Heart right ventricle (tissue), 16 donors: ENCODE measurements at regions not wholly inside any gene's neighbourhood (a gene's known extent, or its start where the extent isn't known, plus 50 kb on each side); places are given as distances from the start of the nearest gene placed in this dataset.

Source experiments
- ATAC-seq, 8 donors: fragments of 200-7000 bp; cut with Tn5 transposase; one replicate each; pipeline ENCODE4 v1.9.1; 2020; ENCODE audit warnings: mild to moderate bottlenecking in 8 of 8, moderate library complexity in 8 of 8, moderate number of reproducible peaks in 1 of 8
- DNase-seq, 2 donors: peaks; one replicate each; pipeline ENCODE4 v3.0.0-alpha.2; 2020
- H3K27ac ChIP-seq, 10 donors: fragments of 200-600 bp; sonication (generic) in 2 of 10; one replicate each; pipeline versions ENCODE4 v1.5.0 to v1.8.0; 2020 to 2022; ENCODE audit warnings: mild to moderate bottlenecking in 3 of 10
- H3K27me3 ChIP-seq, 7 donors: fragments of 200-600 bp; one replicate each; pipeline ENCODE4 v1.8.0; 2021 to 2022; ENCODE audit warnings: mild to moderate bottlenecking in 2 of 7
- H3K36me3 ChIP-seq, 9 donors: fragments of 200-600 bp; sonication (generic) in 1 of 9; one replicate each; pipeline versions ENCODE4 v1.5.0 to v1.8.0; 2020 to 2022; ENCODE audit warnings: mild to moderate bottlenecking in 2 of 9
- H3K4me1 ChIP-seq, 9 donors: fragments of 200-600 bp; sonication (generic) in 1 of 9; one replicate each; pipeline versions ENCODE4 v1.5.0 to v1.8.0; 2020 to 2022; ENCODE audit warnings: mild to moderate bottlenecking in 4 of 9
- H3K4me3 ChIP-seq, 10 donors: fragments of 200-600 bp; sonication (generic) in 2 of 10; one replicate each; pipeline versions ENCODE4 v1.5.0 to v1.8.0; 2020 to 2022; ENCODE audit warnings: mild to moderate bottlenecking in 7 of 10, moderate library complexity in 2 of 10
- H3K9me3 ChIP-seq, 11 donors: fragments of 200-600 bp in 10 of 11; sonication (generic) in 2 of 11; one replicate each; pipeline versions ENCODE4 v1.5.0 to v1.8.0; 2013 to 2022; ENCODE audit warnings: mild to moderate bottlenecking in 2 of 11, control low read depth in 1 of 11, moderate library complexity in 1 of 11
- WGBS, 2 donors: extraction: QIAGEN DNeasy Blood & Tissue Kit; methylation state at CpG; one replicate each; pipeline ENCODE4 v1.1.7; 2013; ENCODE audit warnings: inconsistent platforms in 1 of 2; 5-methylcytosine and 5-hydroxymethylcytosine counted together
- intact Hi-C, 10 donors: fragments of 100-400 bp; cut with DNase I; formaldehyde crosslinking; loops; one replicate each; pipeline versions ENCODE4 v1.11.1 to v1.14.2; 2022
- TF ChIP-seq, protein P1 (sequence below), 9 donors: fragments of 200-600 bp; sonication (generic) in 2 of 9; IDR thresholded peaks; one replicate each; pipeline versions ENCODE4 v1.5.0 to v1.8.0; 2021 to 2022; ENCODE audit warnings: antibody characterized with exemption in 9 of 9, mild to moderate bottlenecking in 5 of 9, moderate library complexity in 1 of 9
- donor health status: Arrhythmogenic right ventricular cardiomyopathy.
- donor health status: ischemic (EF 13 %, LVEDD 7.1; RV severe dilation, severe dysfunction).
- donor health status: healthy with polysubstance abuse.
- donor health status: DM: no; HTN: yes; CAD: no.
- donor health status: DM: no; HTN: no; CAD: no.
- donor health status: ischemic (EF 25% LVEDD 6.9; RV normal size, moderate dysfunction).
- donor health status: ischemic (EF 25% LVEDD 5.7; RV mildly dilated, moderate dysfunction).
- donor health status: healthy.
- donor health status: DM: yes; HTN: yes; CAD: no.
- donor health status: Ischemic cardiomyopathy.
- donor health status: ischemic (EF 35%, LVEDD 5.7; RV mildly dilated, moderate dysfunction).
- donor health status: nonischemic (EF 11% LVEDD 7.7; RV severe dilation, severe dysfunction).
- donor health status: DM: yes; HTN: yes; CAD: no.
- donor health status: PGD.
- donor health status: ischemic (EF 29% LVEDD 5.4; RV normal size, mild dysfunction).
- donor health status: nonischemic (EF 23%, LVEDD 6.1; RV moderate dilation, normal function).

DNA sequence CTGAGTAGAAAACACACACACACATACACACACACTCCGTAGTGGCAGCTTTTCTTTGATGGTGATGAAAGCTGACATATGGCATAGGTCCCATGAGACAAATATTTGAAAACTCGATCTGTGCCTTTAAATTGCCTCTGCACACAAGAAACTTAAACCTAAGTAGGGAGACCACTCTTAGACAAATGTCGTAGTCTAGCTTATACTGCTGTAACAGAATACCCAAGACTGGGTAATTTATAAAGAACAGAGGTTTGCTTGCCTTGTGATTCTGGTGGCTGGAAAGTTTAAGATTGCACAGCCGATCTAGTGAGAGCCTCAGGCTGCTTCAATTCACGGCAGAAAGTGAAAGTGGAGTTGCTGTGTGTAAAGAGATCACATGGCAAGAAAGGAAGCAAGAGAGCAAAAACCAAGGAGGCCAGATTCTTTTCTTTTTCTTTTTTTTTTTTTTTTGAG is 489.4 kb upstream of the SORCS1 start:
- Histone ChIP-seq H3K4me3 (peak overlapping the region in 7 of 10 donors; percentile 12 to 46 (median 39)), H3K27ac (peak overlapping the region in 2 of 10 donors; percentile 21 to 70), H3K36me3 (no peaks in the 10 kb centered on the region), H3K9me3 (no peaks in the 10 kb centered on the region), H3K27me3 (no peaks in the 10 kb centered on the region), H3K4me1 (peaks cover 0 to 9% (median 0%) of the 10 kb centered on the region in 9 donors)
- WGBS, 2 donors: 20 to 26% methylated on average over 5 of the region's 5 CpGs
- TF ChIP-seq, protein P1, sequence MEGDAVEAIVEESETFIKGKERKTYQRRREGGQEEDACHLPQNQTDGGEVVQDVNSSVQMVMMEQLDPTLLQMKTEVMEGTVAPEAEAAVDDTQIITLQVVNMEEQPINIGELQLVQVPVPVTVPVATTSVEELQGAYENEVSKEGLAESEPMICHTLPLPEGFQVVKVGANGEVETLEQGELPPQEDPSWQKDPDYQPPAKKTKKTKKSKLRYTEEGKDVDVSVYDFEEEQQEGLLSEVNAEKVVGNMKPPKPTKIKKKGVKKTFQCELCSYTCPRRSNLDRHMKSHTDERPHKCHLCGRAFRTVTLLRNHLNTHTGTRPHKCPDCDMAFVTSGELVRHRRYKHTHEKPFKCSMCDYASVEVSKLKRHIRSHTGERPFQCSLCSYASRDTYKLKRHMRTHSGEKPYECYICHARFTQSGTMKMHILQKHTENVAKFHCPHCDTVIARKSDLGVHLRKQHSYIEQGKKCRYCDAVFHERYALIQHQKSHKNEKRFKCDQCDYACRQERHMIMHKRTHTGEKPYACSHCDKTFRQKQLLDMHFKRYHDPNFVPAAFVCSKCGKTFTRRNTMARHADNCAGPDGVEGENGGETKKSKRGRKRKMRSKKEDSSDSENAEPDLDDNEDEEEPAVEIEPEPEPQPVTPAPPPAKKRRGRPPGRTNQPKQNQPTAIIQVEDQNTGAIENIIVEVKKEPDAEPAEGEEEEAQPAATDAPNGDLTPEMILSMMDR (IDR thresholded peaks at IDR 0.05): no peak
- DNase-seq (peak in 1 of 2 donors; percentile 9), ATAC-seq (peak in 7 of 8 donors; percentile 39 to 75 (median 50))
- intact Hi-C loops: no loop called here

DNA sequence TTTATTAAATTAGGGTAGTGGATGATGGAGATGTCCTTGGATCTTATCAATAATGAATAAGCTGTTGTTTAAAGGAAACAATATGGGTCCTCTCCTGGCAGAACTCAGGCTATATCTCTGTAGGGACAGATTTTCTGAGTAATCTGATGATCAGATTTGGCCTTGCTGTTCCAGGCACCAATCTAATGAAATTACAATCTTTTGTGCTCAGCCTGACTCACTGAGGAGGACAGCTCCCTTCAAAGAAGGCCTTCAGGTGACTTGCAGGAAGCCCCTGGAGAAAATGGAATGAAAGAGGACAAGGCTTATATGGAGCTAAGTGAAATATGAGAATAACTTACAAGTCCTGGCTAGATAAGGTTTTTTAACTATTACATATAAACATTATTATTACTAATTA is 486.4 kb upstream of the SORCS1 start:
- DNase-seq (no peak), ATAC-seq (no peak)
- TF ChIP-seq, protein P1 (IDR thresholded peaks at IDR 0.05): no peak
- H3K4me1 ChIP-seq: peaks cover 0 to 9% (median 0%) of the 10 kb centered on the region in 9 donors
- H3K36me3 ChIP-seq: no peaks in the 10 kb centered on the region
- no peaks in the 10 kb centered on the region for H3K27me3 ChIP-seq
- intact Hi-C loops: no loop called here
- H3K27ac ChIP-seq: no peak overlapping the region
- H3K9me3 ChIP-seq: no peaks in the 10 kb centered on the region
- H3K4me3 ChIP-seq: no peak overlapping the region

DNA sequence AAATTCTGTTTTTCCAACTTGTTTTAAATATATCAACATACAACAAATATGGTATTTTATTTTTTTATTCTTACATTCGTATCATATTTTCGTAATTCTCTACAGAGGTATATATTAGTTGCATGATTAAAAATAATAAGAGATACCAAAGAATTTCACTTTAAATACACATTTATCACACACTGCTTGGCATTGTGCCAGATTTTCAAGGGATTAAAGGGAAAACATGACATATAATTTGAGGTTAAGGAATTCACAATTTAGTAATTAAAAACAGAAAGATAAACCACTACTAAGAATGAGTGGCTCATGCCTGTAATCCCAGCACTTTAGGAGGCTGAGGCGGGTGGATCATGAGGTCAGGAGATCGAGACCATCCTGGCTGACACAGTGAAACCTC is 484.7 kb upstream of the SORCS1 start:
- peaks cover 0 to 6% (median 0%) of the 10 kb centered on the region in 9 donors for H3K4me1 ChIP-seq
- TF ChIP-seq, protein P1 (IDR thresholded peaks at IDR 0.05): no peak
- H3K36me3 ChIP-seq: no peaks in the 10 kb centered on the region
- DNase-seq (no peak), ATAC-seq (no peak)
- intact Hi-C loops: no loop called here
- H3K4me3 ChIP-seq: no peak overlapping the region
- no peaks in the 10 kb centered on the region for H3K9me3 ChIP-seq
- no peak overlapping the region for H3K27ac ChIP-seq
- H3K27me3 ChIP-seq: no peaks in the 10 kb centered on the region
- WGBS, 2 donors: 90 to 94% methylated on average over 4 of the region's 4 CpGs

DNA sequence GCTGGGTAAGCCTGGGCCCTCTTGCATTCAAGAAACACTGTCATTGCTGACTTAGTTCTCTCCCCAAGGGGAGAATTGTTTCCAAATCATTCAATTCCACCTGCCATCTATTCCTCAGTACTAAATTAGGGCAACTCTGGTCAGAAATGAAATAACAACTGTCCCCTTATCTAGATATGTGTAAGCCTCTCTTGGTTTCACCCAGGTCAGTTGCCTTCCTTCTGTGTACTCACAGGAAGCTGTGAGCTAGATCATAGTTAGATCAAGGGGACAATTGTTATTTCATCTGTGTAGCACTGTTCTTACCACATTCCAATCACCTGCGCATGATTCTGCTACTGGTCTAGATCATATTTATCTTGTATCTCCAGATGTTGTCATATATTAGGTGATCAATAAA is 483.0 kb upstream of the SORCS1 start:
- H3K4me1 ChIP-seq: no peaks in the 10 kb centered on the region
- H3K27ac ChIP-seq: no peak overlapping the region
- no peak for DNase-seq
- no peaks in the 10 kb centered on the region for H3K36me3 ChIP-seq
- no peaks in the 10 kb centered on the region for H3K27me3 ChIP-seq
- TF ChIP-seq, protein P1 (IDR thresholded peaks at IDR 0.05): no peak
- no peak for ATAC-seq
- 73 to 80% methylated on average over 1 of the region's 1 CpG for WGBS, 2 donors
- H3K4me3 ChIP-seq: no peak overlapping the region
- intact Hi-C loops: no loop called here
- H3K9me3 ChIP-seq: no peaks in the 10 kb centered on the region
